Keratinocyte (primary cell): ENCODE measurements at regions not wholly inside any gene's neighbourhood (a gene's known extent, or its start where the extent isn't known, plus 50 kb on each side); places are given as distances from the start of the nearest gene placed in this dataset.

Experiments used
- EZH2 ChIP-seq: IDR thresholded peaks from one replicate; pipeline ENCODE4 v1.6.1; 2012; ENCODE audit warnings: inconsistent platforms, mild to moderate bottlenecking, low read length, moderate library complexity
- TF ChIP-seq, protein P1 (sequence below), 3 experiments: IDR thresholded peaks in 1 of 3; conservative IDR thresholded peaks in 1 of 3; optimal IDR thresholded peaks in 1 of 3; 2 replicates in 2 of 3; 3 replicates in 1 of 3; pipeline versions ENCODE3 to v1.5.1; 2011; ENCODE audit warnings: low read length in 3 of 3, mild to moderate bottlenecking in 3 of 3, moderate library complexity in 2 of 3, control low read depth in 1 of 3, inconsistent platforms in 1 of 3; ENCODE audit not compliant: insufficient read depth in 2 of 3; ENCODE audit errors: extremely low read depth in 1 of 3

DNA sequence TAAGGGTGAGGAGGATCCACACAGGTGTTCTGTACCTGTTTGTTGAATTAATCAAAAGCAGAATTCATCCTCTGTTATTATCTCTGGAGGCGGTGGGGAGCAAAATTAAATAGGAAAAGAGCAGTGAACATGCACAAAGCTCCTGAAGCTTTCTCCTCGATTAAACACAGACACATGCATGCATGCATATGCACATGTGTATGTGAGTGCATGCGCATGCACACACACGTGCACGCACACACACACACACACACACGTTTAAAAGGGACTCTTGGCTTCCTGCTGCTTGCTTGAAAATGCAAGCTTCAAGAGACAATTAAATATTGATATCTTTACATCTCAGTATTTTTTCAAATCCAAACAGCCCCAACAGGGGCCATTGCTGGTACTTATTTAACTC lies 462.1 kb downstream of the BUD13 start:
- TF ChIP-seq, protein P1, sequence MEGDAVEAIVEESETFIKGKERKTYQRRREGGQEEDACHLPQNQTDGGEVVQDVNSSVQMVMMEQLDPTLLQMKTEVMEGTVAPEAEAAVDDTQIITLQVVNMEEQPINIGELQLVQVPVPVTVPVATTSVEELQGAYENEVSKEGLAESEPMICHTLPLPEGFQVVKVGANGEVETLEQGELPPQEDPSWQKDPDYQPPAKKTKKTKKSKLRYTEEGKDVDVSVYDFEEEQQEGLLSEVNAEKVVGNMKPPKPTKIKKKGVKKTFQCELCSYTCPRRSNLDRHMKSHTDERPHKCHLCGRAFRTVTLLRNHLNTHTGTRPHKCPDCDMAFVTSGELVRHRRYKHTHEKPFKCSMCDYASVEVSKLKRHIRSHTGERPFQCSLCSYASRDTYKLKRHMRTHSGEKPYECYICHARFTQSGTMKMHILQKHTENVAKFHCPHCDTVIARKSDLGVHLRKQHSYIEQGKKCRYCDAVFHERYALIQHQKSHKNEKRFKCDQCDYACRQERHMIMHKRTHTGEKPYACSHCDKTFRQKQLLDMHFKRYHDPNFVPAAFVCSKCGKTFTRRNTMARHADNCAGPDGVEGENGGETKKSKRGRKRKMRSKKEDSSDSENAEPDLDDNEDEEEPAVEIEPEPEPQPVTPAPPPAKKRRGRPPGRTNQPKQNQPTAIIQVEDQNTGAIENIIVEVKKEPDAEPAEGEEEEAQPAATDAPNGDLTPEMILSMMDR (optimal IDR thresholded peaks at IDR 0.05 in 1 of 3, IDR thresholded peaks at IDR 0.05 in 1 of 3, conservative IDR thresholded peaks at IDR 0.05 in 1 of 3; ENCODE audit: extremely low read depth in 1 of 3, insufficient read depth in 2 of 3, low read length in 3 of 3), result no peak
- no peak for TF ChIP-seq EZH2
